Neural progenitor cell (in vitro differentiated cells): ENCODE measurements at regions not wholly inside any gene's neighbourhood (a gene's known extent, or its start where the extent isn't known, plus 50 kb on each side); places are given as distances from the start of the nearest gene placed in this dataset.

Experiments
- DNase-seq: peaks from one replicate; pipeline ENCODE4 v3.0.0-alpha.2; 2016; ENCODE audit warnings: low spot score
- H2AFZ ChIP-seq: fragments of 200-600 bp; sonication (generic); replicated peaks from 2 replicates; pipeline ENCODE4 v1.6.1; 2016; ENCODE audit warnings: antibody characterized with exemption
- H3F3A ChIP-seq: fragments of 200-600 bp; sonication (generic); 2 replicates; pipeline ENCODE4 v1.6.1; 2016; ENCODE audit warnings: antibody characterized with exemption, low read depth
- H3K27ac ChIP-seq: fragments of 200-600 bp; sonication (generic); 2 replicates; pipeline ENCODE4 v1.5.1; 2016; ENCODE audit warnings: mild to moderate bottlenecking
- H3K27me3 ChIP-seq: fragments of 200-600 bp; sonication (generic); 2 replicates; pipeline ENCODE4 v1.6.1; 2016; ENCODE audit warnings: mild to moderate bottlenecking, moderate library complexity
- H3K36me3 ChIP-seq: fragments of 200-600 bp; sonication (generic); 2 replicates; pipeline ENCODE4 v1.5.1; 2016
- H3K4me1 ChIP-seq: fragments of 200-600 bp; sonication (generic); 2 replicates; pipeline ENCODE4 v1.6.1; 2016; ENCODE audit warnings: mixed run types
- H3K4me2 ChIP-seq: fragments of 200-600 bp; sonication (generic); 2 replicates; pipeline ENCODE4 v1.6.1; 2016
- H3K4me3 ChIP-seq: fragments of 200-600 bp; sonication (generic); 2 replicates; pipeline ENCODE4 v1.5.1; 2016
- H3K79me2 ChIP-seq: fragments of 200-600 bp; sonication (generic); 2 replicates; pipeline ENCODE4 v1.6.1; 2016; ENCODE audit warnings: low read depth
- H3K9ac ChIP-seq: fragments of 200-600 bp; sonication (generic); 2 replicates; pipeline ENCODE4 v1.6.1; 2016
- H3K9me3 ChIP-seq: fragments of 200-600 bp; sonication (generic); 2 replicates; pipeline ENCODE4 v1.5.1; 2016; ENCODE audit warnings: low read depth
- H4K20me1 ChIP-seq: fragments of 200-600 bp; sonication (generic); 2 replicates; pipeline ENCODE4 v1.6.1; 2016; ENCODE audit warnings: low read depth
- H3K27ac Mint-ChIP-seq: 3 replicates; pipeline ENCODE4 v1.8.0; 2021; ENCODE audit warnings: mixed read lengths
- H3K27me3 Mint-ChIP-seq: 2 replicates; pipeline ENCODE4 v1.8.0; 2022; ENCODE audit warnings: low read depth, mild to moderate bottlenecking, inconsistent platforms, moderate library complexity, mixed read lengths; ENCODE audit not compliant: insufficient read depth
- H3K36me3 Mint-ChIP-seq: 3 replicates; pipeline ENCODE4 v1.8.0; 2021; ENCODE audit warnings: mixed read lengths
- H3K4me1 Mint-ChIP-seq: 3 replicates; pipeline ENCODE4 v1.8.0; 2021; ENCODE audit warnings: mixed read lengths
- H3K4me3 Mint-ChIP-seq: 3 replicates; pipeline ENCODE4 v1.8.0; 2021; ENCODE audit warnings: mild to moderate bottlenecking, moderate library complexity, mixed read lengths
- H3K9me3 Mint-ChIP-seq: 3 replicates; pipeline ENCODE4 v1.8.0; 2020; ENCODE audit warnings: mixed read lengths
- EZH2 ChIP-seq: fragments of 200-600 bp; sonication (generic); IDR thresholded peaks from 2 replicates; pipeline ENCODE4 v1.6.1; 2017; ENCODE audit warnings: antibody characterized with exemption, mild to moderate bottlenecking, moderate library complexity
- EZH2phosphoT487 ChIP-seq: fragments of 200-600 bp; sonication (generic); IDR thresholded peaks from 2 replicates; pipeline ENCODE4 v1.6.1; 2017; ENCODE audit warnings: antibody characterized with exemption
- TF ChIP-seq, protein P1 (sequence below): fragments of 200-600 bp; sonication (generic); IDR thresholded peaks from 2 replicates; pipeline ENCODE4 v1.5.1; 2017; ENCODE audit warnings: antibody characterized with exemption, mild to moderate bottlenecking

DNA sequence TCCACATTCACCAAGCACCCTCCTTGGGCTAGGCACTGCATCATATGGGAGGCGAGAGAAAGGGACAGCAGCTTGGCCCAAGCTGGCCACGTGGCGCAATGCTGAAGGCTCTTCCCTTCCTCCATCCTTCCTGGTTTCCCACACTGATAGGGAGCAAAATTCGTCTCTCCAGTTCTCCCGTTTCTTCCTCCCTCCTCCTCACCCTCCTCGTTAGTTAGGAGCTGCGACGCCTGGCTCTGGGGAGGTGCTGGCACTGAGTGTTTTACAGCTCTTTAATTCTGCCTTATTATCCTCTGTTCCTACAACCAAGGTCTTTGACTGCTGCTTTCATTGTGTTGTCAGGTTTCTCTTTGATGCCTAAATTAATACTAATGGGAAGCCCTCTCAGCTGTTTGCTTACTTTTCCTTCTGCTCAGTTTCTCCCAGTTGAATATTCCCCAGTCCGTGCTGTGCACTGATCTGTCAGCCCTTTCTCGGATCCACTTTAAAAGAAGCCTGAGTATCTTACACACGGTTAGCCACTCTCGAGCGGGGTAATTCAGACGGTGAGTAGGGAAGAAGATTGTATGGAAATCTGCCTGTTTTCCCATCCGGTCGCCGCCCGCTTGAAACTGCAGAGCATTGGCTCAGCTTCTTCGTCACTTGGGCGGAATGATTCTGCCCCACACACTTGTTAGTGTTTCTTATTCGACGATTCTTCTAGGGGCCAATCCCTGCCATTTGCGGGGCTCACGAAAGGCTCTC, 56.2 kb upstream of the SMYD2 start:
- Histone ChIP-seq H3K9me3 (no peaks in the 10 kb centered on the region), H4K20me1 (no peaks in the 10 kb centered on the region), H3K4me1 (peaks cover 25% of the 10 kb centered on the region), H3K4me3 (peak overlapping the region; percentile 24), H3K79me2 (no peaks in the 10 kb centered on the region), H3K27me3 (peaks cover 18% of the 10 kb centered on the region), H2AFZ (peak overlapping the region; percentile 81), H3F3A (peaks cover 5% of the 10 kb centered on the region), H3K27ac (no peak overlapping the region), H3K36me3 (no peaks in the 10 kb centered on the region), H3K9ac (no peak overlapping the region), H3K4me2 (peak overlapping the region; percentile 61)
- no peaks in the 10 kb centered on the region for H3K9me3 Mint-ChIP-seq
- no peak overlapping the region for H3K27ac Mint-ChIP-seq
- TF ChIP-seq EZH2phosphoT487 (no peak), EZH2 (no peak)
- TF ChIP-seq, protein P1, sequence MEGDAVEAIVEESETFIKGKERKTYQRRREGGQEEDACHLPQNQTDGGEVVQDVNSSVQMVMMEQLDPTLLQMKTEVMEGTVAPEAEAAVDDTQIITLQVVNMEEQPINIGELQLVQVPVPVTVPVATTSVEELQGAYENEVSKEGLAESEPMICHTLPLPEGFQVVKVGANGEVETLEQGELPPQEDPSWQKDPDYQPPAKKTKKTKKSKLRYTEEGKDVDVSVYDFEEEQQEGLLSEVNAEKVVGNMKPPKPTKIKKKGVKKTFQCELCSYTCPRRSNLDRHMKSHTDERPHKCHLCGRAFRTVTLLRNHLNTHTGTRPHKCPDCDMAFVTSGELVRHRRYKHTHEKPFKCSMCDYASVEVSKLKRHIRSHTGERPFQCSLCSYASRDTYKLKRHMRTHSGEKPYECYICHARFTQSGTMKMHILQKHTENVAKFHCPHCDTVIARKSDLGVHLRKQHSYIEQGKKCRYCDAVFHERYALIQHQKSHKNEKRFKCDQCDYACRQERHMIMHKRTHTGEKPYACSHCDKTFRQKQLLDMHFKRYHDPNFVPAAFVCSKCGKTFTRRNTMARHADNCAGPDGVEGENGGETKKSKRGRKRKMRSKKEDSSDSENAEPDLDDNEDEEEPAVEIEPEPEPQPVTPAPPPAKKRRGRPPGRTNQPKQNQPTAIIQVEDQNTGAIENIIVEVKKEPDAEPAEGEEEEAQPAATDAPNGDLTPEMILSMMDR: no peak
- H3K27me3 Mint-ChIP-seq: no peaks in the 10 kb centered on the region
- peak; percentile 24 for DNase-seq
- peaks cover 18% of the 10 kb centered on the region for H3K4me1 Mint-ChIP-seq
- H3K36me3 Mint-ChIP-seq: no peaks in the 10 kb centered on the region
- H3K4me3 Mint-ChIP-seq: no peak overlapping the region

DNA sequence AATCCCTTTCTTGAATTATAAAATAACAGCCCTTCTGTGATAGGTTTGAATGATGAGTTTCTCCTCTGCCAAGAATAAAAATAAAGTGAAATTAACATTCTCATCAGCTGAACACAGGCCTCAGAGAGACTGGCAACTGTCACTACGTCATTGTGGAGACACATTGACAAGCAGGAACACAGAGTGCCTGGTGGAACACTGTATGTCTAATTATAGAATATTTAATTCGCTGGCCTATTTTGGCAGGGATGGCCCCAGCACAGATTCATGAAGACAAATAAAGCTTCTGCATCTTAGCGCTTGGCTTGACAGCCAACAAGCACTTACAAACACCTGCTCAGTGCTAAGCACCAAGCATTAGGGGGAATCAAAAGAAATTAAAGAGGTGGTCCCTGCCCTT, 52.0 kb upstream of the SMYD2 start:
- DNase-seq: no peak
- Histone ChIP-seq H3K79me2 (no peaks in the 10 kb centered on the region), H3K4me3 (no peak overlapping the region), H2AFZ (no peak overlapping the region), H3K27me3 (peaks cover 18% of the 10 kb centered on the region), H3K27ac (no peak overlapping the region), H3K9ac (no peak overlapping the region), H3K36me3 (no peaks in the 10 kb centered on the region), H4K20me1 (no peaks in the 10 kb centered on the region), H3K9me3 (no peaks in the 10 kb centered on the region), H3K4me1 (peaks cover 25% of the 10 kb centered on the region), H3K4me2 (no peak overlapping the region), H3F3A (peaks cover 5% of the 10 kb centered on the region)
- H3K4me1 Mint-ChIP-seq: peaks cover 17% of the 10 kb centered on the region
- no peaks in the 10 kb centered on the region for H3K9me3 Mint-ChIP-seq
- no peaks in the 10 kb centered on the region for H3K36me3 Mint-ChIP-seq
- H3K27me3 Mint-ChIP-seq: no peaks in the 10 kb centered on the region
- no peak for TF ChIP-seq EZH2
- TF ChIP-seq, protein P1: no peak
- TF ChIP-seq EZH2phosphoT487: no peak
- H3K4me3 Mint-ChIP-seq: no peak overlapping the region
- no peak overlapping the region for H3K27ac Mint-ChIP-seq

DNA sequence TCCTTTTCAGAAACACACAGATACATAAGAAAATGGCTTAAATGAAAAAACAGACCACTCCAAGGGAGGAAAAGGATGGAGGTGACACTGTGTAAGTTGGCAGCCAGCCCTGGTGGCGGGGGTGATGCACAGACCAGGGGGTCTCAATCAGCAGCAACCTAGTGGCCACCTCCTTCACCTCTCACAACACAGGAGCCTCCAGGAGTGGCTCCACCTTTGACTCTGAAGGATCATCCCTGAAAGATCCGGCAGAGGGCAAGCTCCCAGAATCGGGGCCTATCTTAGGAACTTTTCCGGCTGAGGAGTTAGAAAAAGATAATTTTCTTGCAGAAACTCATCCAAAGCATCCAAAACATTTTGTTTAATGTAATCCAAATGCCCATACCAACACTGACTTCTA, 51.2 kb upstream of the SMYD2 start:
- no peak for DNase-seq
- no peaks in the 10 kb centered on the region for H3K36me3 ChIP-seq
- H3K4me3 ChIP-seq: no peak overlapping the region
- no peaks in the 10 kb centered on the region for H3K9me3 ChIP-seq
- no peak overlapping the region for H3K4me3 Mint-ChIP-seq
- H3K9me3 Mint-ChIP-seq: no peaks in the 10 kb centered on the region
- no peak overlapping the region for H2AFZ ChIP-seq
- H3K9ac ChIP-seq: no peak overlapping the region
- peaks cover 28% of the 10 kb centered on the region for H3K4me1 ChIP-seq
- H3K27me3 ChIP-seq: peaks cover 10% of the 10 kb centered on the region
- no peaks in the 10 kb centered on the region for H3K36me3 Mint-ChIP-seq
- H3F3A ChIP-seq: peaks cover 5% of the 10 kb centered on the region
- H3K79me2 ChIP-seq: no peaks in the 10 kb centered on the region
- peaks cover 14% of the 10 kb centered on the region for H3K4me1 Mint-ChIP-seq
- H4K20me1 ChIP-seq: no peaks in the 10 kb centered on the region
- H3K27me3 Mint-ChIP-seq: no peaks in the 10 kb centered on the region
- TF ChIP-seq, protein P1: no peak
- TF ChIP-seq EZH2 (no peak), EZH2phosphoT487 (no peak)
- H3K4me2 ChIP-seq: no peak overlapping the region
- H3K27ac ChIP-seq: no peak overlapping the region
- H3K27ac Mint-ChIP-seq: no peak overlapping the region
